ENCODE measurements at regions not wholly inside any gene's neighbourhood (a gene's known extent, or its start where the extent isn't known, plus 50 kb on each side); places are given as distances from the start of the nearest gene placed in this dataset.
"Not testable (repeated sequence)": the region's sequence is repeated elsewhere in the genome, so short reads cannot be mapped to it uniquely, and the experiment has no call there.

- no peak for DNase-seq
Measured at GRCh38 chr2:125371867-125372266, 1284.1 kb upstream of the GYPC start.

GRCh38 chr2:125373293-125373692, 1282.7 kb upstream of the GYPC start:
- no peak for DNase-seq

GRCh38 chr2:125386074-125386473, 1269.9 kb upstream of the GYPC start:
- DNase-seq, result no peak

- DNase-seq, result no peak
Measured at GRCh38 chr2:125397535-125398251, 1258.3 kb upstream of the GYPC start.

- DNase-seq, result no peak
Measured at GRCh38 chr2:125398738-125399524, 1257.0 kb upstream of the GYPC start.

GRCh38 chr2:125405816-125406215, 1250.1 kb upstream of the GYPC start:
- DNase-seq, result no peak

GRCh38 chr2:125408874-125409538, 1247.0 kb upstream of the GYPC start:
- no peak for DNase-seq

GRCh38 chr2:125418483-125418882, 1237.5 kb upstream of the GYPC start:
- DNase-seq, result no peak

- DNase-seq, result not testable (repeated sequence)
Measured at GRCh38 chr2:125422198-125422770, 1233.7 kb upstream of the GYPC start.

GRCh38 chr2:125424266-125424785, 1231.6 kb upstream of the GYPC start:
- no peak for DNase-seq

- DNase-seq, result no peak
Measured at GRCh38 chr2:125427721-125428315, 1228.1 kb upstream of the GYPC start.

- no peak for DNase-seq
Measured at GRCh38 chr2:125444106-125444505, 1211.9 kb upstream of the GYPC start.

- no peak for DNase-seq
Measured at GRCh38 chr2:125445495-125445894, 1210.5 kb upstream of the GYPC start.

- DNase-seq, result no peak
Measured at GRCh38 chr2:125450092-125450491, 1205.9 kb upstream of the GYPC start.

- DNase-seq, result no peak
Measured at GRCh38 chr2:125455110-125455509, 1200.8 kb upstream of the GYPC start.

GRCh38 chr2:125456693-125457363, 1199.1 kb upstream of the GYPC start:
- DNase-seq, result no peak

GRCh38 chr2:125471963-125472362, 1184.0 kb upstream of the GYPC start:
- no peak for DNase-seq

- no peak for DNase-seq
Measured at GRCh38 chr2:125479143-125479636, 1176.8 kb upstream of the GYPC start.

- no peak for DNase-seq
Measured at GRCh38 chr2:125490308-125490707, 1165.7 kb upstream of the GYPC start.

GRCh38 chr2:125491663-125492062, 1164.3 kb upstream of the GYPC start:
- no peak for DNase-seq

- DNase-seq, result no peak
Measured at GRCh38 chr2:125512313-125512712, 1143.6 kb upstream of the GYPC start.

- no peak for DNase-seq
Measured at GRCh38 chr2:125516496-125517109, 1139.4 kb upstream of the GYPC start.
